Stomach (tissue), 8 donors: ENCODE measurements at regions not wholly inside any gene's neighbourhood (a gene's known extent, or its start where the extent isn't known, plus 50 kb on each side); places are given as distances from the start of the nearest gene placed in this dataset.

ENCODE experiments used
- DNase-seq, 2 donors: peaks; one replicate each; pipeline versions ENCODE4 v3.0.0 to v3.0.0-alpha.2; 2013 to 2019
- H3K27ac ChIP-seq, 5 donors: fragments of 200-600 bp in 4 of 5; sonication (generic) in 4 of 5; one replicate each; pipeline ENCODE4 v1.5.1; 2013 to 2019; ENCODE audit warnings: mild to moderate bottlenecking in 1 of 5, moderate library complexity in 1 of 5
- H3K27me3 ChIP-seq, 3 donors: fragments of 200-600 bp; sonication (generic); one replicate each; pipeline ENCODE4 v1.5.1; 2017 to 2019; ENCODE audit warnings: mixed run types in 1 of 3
- H3K36me3 ChIP-seq, 4 donors: fragments of 200-600 bp; sonication (generic); 1 replicate in 3 of 4; 2 replicates in 1 of 4; pipeline ENCODE4 v1.5.1; 2016 to 2019
- H3K4me1 ChIP-seq, 4 donors: fragments of 200-600 bp; sonication (generic); one replicate each; pipeline ENCODE4 v1.5.1; 2016 to 2019
- H3K4me3 ChIP-seq, 4 donors: fragments of 200-600 bp; sonication (generic) in 3 of 4; one replicate each; pipeline ENCODE4 v1.5.1; 2016 to 2019; ENCODE audit warnings: mild to moderate bottlenecking in 1 of 4
- H3K9me3 ChIP-seq, 4 donors: fragments of 200-600 bp; sonication (generic); one replicate each; pipeline ENCODE4 v1.5.1; 2016 to 2019
- CTCF ChIP-seq, 7 experiments: fragments of 450-650 bp in 4 of 7; fragments of 200-600 bp in 3 of 7; sonication (generic) in 3 of 7; IDR thresholded peaks; one replicate each; pipeline ENCODE4 v1.5.1; 2016 to 2019; ENCODE audit warnings: antibody characterized with exemption in 7 of 7, control low read depth in 2 of 7, mild to moderate bottlenecking in 1 of 7
- EP300 ChIP-seq: sonication (generic); formaldehyde crosslinking; IDR thresholded peaks from one replicate; pipeline ENCODE4 v1.6.1; 2017; ENCODE audit warnings: antibody characterized with exemption
- POLR2A ChIP-seq, 4 donors: fragments of 450-650 bp; IDR thresholded peaks; one replicate each; pipeline ENCODE4 v1.6.1; 2016; ENCODE audit warnings: antibody characterized with exemption in 4 of 4, control low read depth in 2 of 4, mild to moderate bottlenecking in 1 of 4, moderate library complexity in 1 of 4
- POLR2AphosphoS5 ChIP-seq, 3 donors: sonication (generic); formaldehyde crosslinking; IDR thresholded peaks; one replicate each; pipeline ENCODE4 v1.6.1; 2016; ENCODE audit warnings: antibody characterized with exemption in 3 of 3
- WGBS, 5 donors: extraction: QIAGEN DNeasy Blood & Tissue Kit in 3 of 5; methylation state at CpG; one replicate each; pipeline versions ENCODE4 v1.1.5 to v1.1.7; 2013 to 2018; 5-methylcytosine and 5-hydroxymethylcytosine counted together
- intact Hi-C: fragments of 100-400 bp; cut with DNase I; formaldehyde crosslinking; loops from one replicate; pipeline ENCODE4 v1.15.1; 2023; ENCODE audit warnings: low total_unique reads
- donor health status: healthy with polysubstance abuse.
- donor health status: Bipolar disorder and iron deficiency.
- donor health status: healthy.

- H3K27me3 ChIP-seq: no peaks in the 10 kb centered on the region
- H3K4me3 ChIP-seq: no peak overlapping the region
- TF ChIP-seq EP300: no peak
- TF ChIP-seq POLR2AphosphoS5 (IDR thresholded peaks at IDR 0.05): no peak
- no peak for TF ChIP-seq POLR2A (IDR thresholded peaks at IDR 0.05)
- TF ChIP-seq CTCF (IDR thresholded peaks at IDR 0.05): no peak
- no peaks in the 10 kb centered on the region for H3K9me3 ChIP-seq
- no peak overlapping the region for H3K27ac ChIP-seq
- no peak for DNase-seq
- no peaks in the 10 kb centered on the region for H3K36me3 ChIP-seq
- H3K4me1 ChIP-seq: no peaks in the 10 kb centered on the region
- 44 to 69% (median 54%) methylated on average over 1 of the region's 1 CpG for WGBS, 5 donors
- intact Hi-C loops: no loop called here
Observed at GRCh38 chr5:168055961-168056360, 235.5 kb upstream of the WWC1 start.

- WGBS, 5 donors: 67 to 94% (median 86%) methylated on average over 1 of the region's 1 CpG
- DNase-seq: no peak
- no peaks in the 10 kb centered on the region for H3K36me3 ChIP-seq
- no peak overlapping the region for H3K27ac ChIP-seq
- intact Hi-C loops: no loop called here
- no peak overlapping the region for H3K4me3 ChIP-seq
- H3K4me1 ChIP-seq: no peaks in the 10 kb centered on the region
- no peaks in the 10 kb centered on the region for H3K27me3 ChIP-seq
- TF ChIP-seq POLR2AphosphoS5 (IDR thresholded peaks at IDR 0.05): no peak
- no peak for TF ChIP-seq EP300
- TF ChIP-seq CTCF (IDR thresholded peaks at IDR 0.05): no peak
- TF ChIP-seq POLR2A (IDR thresholded peaks at IDR 0.05): no peak
- no peaks in the 10 kb centered on the region for H3K9me3 ChIP-seq
Observed at GRCh38 chr5:168056499-168057182, 234.8 kb upstream of the WWC1 start.

GRCh38 chr5:168057905-168058304, 233.5 kb upstream of the WWC1 start:
- no peaks in the 10 kb centered on the region for H3K36me3 ChIP-seq
- TF ChIP-seq CTCF (IDR thresholded peaks at IDR 0.05) (no peak), POLR2A (IDR thresholded peaks at IDR 0.05) (no peak), EP300 (no peak), POLR2AphosphoS5 (IDR thresholded peaks at IDR 0.05) (no peak)
- DNase-seq: no peak
- intact Hi-C loops: no loop called here
- WGBS, 5 donors: 49 to 90% (median 87%) methylated on average over 7 of the region's 7 CpGs
- H3K9me3 ChIP-seq: no peaks in the 10 kb centered on the region
- H3K27me3 ChIP-seq: no peaks in the 10 kb centered on the region
- H3K4me3 ChIP-seq: no peak overlapping the region
- H3K27ac ChIP-seq: no peak overlapping the region
- H3K4me1 ChIP-seq: no peaks in the 10 kb centered on the region

GRCh38 chr5:168059131-168059530, 232.3 kb upstream of the WWC1 start:
- no peak for TF ChIP-seq CTCF (IDR thresholded peaks at IDR 0.05)
- TF ChIP-seq POLR2AphosphoS5 (IDR thresholded peaks at IDR 0.05): no peak
- TF ChIP-seq EP300: no peak
- no peak for TF ChIP-seq POLR2A (IDR thresholded peaks at IDR 0.05)
- Histone ChIP-seq H3K4me1 (no peaks in the 10 kb centered on the region), H3K36me3 (no peaks in the 10 kb centered on the region), H3K27me3 (no peaks in the 10 kb centered on the region), H3K4me3 (no peak overlapping the region), H3K9me3 (no peaks in the 10 kb centered on the region), H3K27ac (no peak overlapping the region)
- WGBS, 5 donors: 32 to 50% (median 47%) methylated on average over 2 of the region's 2 CpGs
- DNase-seq: no peak
- intact Hi-C loops: no loop called here
